NK-92 (cell line): ENCODE measurements at regions not wholly inside any gene's neighbourhood (a gene's known extent, or its start where the extent isn't known, plus 50 kb on each side); places are given as distances from the start of the nearest gene placed in this dataset.
"Not testable (repeated sequence)": the region's sequence is repeated elsewhere in the genome, so short reads cannot be mapped to it uniquely, and the experiment has no call there.

Experiments used
- DNase-seq: peaks from one replicate; lab custom pipeline; 2025; ENCODE audit not compliant: unreplicated experiment; lab: John Stamatoyannopoulos, UW

DNA sequence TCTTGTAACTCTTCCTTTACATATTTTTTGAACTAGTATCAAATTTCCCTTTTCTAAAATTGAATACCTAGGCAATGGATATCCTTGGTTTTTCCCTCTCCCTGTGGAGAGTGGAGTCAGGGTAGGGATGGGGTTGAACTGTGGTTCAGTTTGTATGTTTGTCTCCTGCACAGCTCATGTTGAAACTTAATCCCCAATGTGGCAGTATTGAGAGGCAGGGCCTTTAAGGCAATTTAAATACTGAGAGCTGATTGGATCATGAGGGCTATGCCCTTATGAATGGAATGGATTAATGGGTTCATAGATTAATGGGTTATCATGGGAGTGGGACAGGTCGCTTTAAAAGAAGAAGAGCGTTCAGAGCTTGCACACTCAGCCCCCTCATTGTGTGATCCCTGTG is 127.2 kb upstream of the RGS6 start:
- DNase-seq: no peak

DNA sequence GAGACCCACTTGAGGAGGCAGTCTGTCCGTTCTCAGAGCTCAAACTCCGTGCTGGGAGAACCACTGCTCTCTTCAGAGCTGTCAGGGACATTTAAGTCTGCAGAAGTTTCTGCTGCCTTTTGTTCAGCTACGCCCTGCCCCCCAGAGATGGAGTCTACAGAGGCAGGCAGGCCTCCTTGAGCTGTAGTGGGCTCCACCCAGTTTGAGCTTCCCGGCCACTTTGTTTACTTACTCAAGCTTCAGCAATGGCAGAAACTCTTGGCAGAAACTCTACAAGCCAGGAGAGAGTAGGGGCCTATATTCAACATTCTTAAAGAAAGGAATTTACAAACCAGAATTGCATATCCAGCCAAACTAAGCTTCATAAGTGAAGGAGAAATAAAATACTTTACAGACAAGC is 125.2 kb upstream of the RGS6 start:
- DNase-seq: not testable (repeated sequence)

DNA sequence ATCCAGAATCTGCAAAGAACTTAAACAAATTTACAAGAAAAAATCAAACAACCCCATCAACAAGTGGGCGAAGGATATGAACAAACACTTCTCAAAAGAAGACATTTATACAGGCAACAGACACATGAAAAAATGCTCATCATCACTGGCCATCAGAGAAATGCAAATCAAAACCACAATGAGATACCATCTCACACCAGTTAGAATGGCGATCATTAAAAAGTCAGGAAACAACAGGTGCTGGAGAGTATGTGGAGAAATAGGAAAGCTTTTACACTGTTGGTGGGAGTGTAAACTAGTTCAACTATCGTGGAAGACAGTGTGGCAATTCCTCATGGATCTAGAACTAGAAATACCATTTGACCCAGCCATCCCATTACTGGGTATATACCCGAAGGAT is 121.4 kb upstream of the RGS6 start:
- not testable (repeated sequence) for DNase-seq

DNA sequence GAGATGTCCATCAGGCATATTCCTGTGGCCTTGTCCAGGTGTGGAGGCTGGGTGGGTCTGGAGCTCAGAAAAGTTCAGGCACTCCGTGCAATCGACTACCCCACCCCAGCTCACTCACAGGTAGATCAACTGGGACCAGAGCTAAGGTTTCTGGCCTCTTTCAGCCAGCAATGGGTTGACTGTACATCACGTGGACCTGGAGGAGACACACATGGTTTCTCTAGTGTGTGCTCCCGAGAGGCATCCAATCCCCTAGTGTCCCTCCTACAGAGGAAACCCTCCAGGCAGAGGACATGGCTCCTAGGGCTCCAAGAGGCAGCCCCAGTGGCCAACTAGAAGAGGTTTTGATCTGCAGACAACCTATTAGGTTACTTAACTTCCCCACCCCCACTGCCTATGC is 119.5 kb upstream of the RGS6 start:
- no peak for DNase-seq

DNA sequence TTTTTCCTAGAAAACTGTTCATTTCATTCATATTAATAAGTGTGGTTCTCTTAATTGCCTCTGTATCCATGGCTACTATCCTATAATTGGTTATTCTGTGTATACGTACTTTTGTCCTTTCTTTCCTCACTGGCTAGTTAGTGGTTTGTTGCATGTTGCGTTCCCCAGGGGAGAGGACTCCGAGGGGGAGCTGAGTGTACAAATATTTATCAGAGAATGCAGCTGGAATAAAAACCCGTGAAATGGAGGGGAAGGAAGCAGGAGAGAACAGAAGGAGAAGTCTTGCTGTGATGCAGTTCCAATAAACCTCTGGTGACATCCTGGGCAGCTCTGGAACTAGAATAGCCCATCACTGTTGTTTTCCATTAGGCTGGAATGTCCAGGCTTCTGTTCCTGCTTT is 117.1 kb upstream of the RGS6 start:
- no peak for DNase-seq

DNA sequence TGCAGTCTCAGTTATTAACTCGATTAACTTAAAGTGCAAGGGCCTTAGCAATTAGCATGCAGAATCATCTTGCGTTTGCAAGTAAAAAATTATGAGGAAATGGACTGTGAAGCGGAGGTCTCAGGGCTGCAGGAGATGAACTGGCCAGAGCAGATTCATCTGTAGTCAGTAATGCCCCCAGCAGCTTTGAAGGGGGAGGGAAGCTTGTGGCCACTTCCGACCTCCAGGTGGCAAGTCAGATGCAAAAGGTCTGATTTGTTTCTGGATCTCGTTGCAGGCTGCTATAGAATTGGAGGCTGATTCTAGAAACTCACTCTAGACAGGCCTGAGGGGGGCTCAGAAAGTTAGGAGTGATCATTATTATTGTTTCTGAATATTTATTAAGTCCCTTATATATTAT is 107.4 kb upstream of the RGS6 start:
- DNase-seq: no peak

DNA sequence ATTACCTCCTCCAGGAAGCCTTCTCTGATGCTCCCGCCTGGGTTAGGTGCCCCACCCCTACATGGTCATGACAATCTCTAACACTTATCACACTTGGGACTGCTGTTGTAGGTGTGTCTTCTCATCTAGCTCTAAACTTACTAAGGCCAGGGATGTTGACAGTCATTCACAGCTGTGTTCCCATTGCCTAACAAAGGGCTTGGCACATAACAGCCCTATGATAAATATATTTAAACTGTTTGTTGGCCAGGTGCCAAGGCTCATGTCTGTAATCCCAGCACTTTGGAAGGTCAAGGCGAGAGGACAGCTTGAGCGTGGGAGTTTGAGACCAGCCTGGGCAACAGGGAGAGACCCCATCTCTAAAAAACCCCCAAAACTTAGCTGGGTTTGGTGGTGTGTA is 98.8 kb upstream of the RGS6 start:
- DNase-seq: no peak

DNA sequence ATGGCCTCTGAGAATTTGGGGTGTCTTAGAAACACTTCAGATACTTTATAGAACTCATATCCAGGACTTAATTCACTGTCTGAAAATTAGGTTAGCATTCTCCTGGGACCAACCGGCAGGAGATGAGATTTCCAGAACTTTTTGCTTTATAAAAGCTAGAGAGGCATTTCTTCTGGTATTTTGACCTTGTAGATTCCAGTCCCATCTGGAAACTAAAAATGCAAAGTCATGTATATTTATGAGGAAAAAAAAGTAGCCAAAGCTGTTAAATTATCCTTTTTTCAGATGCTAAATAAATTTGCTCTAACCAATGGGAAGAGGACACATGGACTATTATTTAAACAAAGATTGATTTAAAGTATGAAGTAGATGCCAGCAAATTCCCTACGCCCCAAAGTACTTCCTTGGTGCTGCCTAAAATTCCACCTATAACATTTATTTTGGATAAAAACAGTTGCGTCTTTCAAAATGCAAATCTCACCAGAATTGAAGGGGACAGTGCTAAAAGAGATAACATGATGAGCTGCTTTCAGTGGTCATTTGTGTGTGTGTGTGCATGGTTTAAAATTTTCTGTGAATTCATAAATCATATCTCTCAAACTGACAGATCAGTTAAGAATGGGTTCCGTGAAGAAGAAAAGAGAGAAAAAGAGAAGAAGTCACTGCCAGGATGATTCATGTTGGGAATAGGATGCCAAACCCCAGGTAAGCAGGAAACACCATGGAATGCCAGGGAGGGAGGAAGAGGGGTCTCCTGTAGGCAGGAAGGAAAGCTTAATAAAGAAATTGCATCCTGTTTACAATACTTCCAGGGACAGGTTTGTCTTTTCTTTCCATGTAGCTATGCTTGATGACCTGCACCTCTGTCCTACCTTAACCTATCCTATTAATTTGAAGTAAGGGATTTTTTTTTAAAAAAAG is 97.7 kb upstream of the RGS6 start:
- no peak for DNase-seq

DNA sequence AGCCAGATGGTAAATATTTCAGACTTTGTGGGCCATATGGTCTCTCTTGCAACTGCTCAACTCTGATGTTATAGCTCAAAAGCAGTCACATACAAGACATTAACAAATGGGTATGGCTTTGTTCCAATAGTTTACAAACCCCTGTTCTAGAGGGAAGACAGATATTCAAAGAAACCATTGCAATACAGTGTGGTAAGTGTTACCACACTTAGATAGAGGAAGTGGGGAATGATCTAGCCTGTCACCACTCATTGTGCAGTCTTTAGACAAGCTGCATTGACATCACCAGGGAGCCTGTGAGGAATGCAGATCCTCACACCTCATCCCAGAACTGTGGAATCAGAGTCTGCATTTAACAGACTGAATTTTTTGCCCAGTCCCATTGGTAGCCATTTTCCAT is 80.0 kb upstream of the RGS6 start:
- no peak for DNase-seq

DNA sequence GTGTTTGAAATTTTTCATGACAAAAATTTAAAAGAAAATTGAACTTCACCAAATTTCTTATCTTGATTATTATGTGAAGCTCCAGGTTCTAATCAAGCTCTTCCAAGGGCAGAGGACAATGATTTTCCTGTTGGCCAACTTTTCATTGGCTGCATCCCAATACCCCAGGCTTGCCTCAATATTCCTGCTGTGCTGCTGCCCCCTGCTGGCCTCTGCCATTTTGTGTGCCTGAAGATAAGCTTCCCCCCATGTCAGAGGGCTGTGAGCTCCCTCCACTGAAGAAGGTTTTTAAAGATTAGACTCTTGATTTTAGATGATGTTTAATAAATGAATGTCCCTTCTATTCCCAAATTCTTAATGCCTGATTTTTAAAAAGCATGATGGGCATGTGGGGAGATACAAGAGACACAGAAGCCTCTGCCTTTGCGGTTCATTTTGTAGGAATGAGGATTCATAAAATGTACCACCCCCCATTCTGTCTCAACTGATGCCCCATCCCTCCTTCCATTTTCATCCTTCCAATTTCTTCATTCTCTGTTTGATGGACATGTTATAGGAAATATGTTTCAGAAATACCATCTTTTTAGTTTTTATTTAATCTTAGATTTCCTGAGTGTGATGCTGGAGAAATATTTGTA is 76.7 kb upstream of the RGS6 start:
- no peak for DNase-seq

DNA sequence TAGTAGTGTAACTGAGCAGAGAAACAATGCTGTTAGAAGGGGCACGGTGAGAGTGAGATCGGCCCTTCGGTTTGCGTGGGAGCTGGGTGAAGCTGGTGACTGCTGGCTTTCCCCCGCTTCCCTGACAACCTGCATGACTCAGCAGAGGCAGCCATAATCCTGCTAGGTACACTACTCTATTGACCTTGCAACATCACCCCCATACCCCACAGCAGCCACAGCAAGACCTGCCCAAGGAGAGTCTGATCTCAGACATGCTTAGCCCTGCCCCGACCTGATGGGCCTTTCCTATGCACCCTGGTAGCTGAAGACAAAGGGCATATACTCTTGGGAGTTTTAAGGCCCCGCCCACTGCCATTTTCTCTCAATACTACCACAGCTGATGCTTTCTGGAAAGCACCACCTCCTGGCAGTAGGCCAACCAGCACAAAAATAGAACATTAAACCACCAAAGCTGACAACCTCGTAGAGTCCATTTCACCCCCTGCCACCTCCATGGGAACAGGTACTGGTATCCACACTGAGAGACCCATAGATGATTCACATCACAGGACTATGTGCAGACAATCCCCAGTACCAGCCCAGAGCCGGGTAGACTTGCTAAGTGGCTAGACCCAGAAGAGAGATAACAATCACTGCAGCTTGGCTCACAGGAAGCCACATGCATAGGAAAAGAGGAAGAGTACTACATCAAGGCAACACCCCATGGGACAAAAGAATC is 75.9 kb upstream of the RGS6 start:
- DNase-seq: no peak

DNA sequence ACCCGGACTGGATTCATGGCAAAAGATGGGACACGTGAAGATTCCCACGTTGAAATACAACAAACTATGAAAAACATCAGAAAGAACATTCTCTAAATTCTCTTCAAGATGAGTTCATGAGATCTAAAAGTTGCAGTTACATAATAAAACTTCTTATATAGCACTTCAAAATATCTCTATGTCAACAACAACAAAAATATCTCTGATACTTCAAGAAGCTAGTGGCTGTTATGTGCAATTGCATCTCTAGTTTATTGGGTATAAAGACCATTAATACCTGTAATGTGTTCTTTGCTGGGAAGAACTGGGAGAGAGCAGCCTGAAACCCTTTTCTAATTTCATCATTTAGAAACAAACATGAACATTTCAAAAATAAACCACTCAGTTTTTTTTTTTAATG is 69.2 kb upstream of the RGS6 start:
- DNase-seq: no peak

DNA sequence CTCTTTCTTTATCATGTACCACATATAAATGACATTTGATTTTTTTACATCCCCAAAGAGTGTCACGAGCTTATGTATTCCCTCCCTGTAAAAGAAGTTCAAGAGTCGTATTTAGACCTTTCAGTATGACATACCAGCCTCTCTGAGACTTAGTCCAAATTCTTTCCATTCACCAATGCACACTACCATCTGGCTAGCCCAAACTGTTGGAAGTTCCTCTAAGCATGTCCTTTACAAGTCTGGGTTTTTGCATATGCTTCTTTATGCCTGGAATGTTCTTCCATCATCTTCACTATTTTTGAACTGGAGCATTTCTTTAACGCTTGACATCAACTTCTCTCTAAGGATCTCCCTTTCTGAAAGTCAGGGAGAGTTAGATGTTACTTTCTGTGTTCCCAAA is 68.5 kb upstream of the RGS6 start:
- DNase-seq: no peak
